Stimulated activated CD8-positive, alpha-beta memory T cell treated with anti-CD3 and anti-CD28 coated beads, Interleukin-15, amount 100 ng/mL, for 1 hour (primary cell): ENCODE measurements at regions not wholly inside any gene's neighbourhood (a gene's known extent, or its start where the extent isn't known, plus 50 kb on each side); places are given as distances from the start of the nearest gene placed in this dataset.

Experiments
- DNase-seq: peaks from one replicate; pipeline ENCODE4 v3.0.0-alpha.2; 2020; ENCODE audit warnings: low read depth

- DNase-seq: no peak
These were observed 389.7 kb downstream of the KDM5D start for GRCh38 chrY:19354857-19355173.

GRCh38 chrY:19354061-19354856 is 390.3 kb downstream of the KDM5D start:
- DNase-seq: no peak

GRCh38 chrY:19351616-19352015 is 392.9 kb downstream of the KDM5D start:
- no peak for DNase-seq

DNA sequence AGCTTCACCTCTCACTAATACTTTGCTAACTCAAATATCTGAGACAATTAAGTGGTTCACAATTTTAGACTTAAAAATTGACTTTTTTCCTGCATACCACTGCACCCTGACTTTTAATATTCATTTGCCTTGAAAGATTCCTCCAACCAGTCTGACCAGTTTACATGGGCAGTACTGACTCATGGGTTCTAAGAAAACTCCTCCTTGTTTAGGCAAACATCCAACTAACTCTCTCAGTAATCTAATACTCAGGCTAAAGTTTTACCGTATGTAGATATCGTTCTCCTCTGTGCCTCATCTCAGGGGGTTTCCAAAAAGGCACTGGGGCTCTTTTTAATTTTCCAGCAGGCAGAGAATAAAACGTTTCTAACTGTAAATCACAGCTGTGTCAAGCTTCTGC is 422.8 kb downstream of the KDM5D start:
- DNase-seq: no peak

GRCh38 chrY:19319135-19319534 is 425.4 kb downstream of the KDM5D start:
- DNase-seq: no peak

GRCh38 chrY:19317271-19317987 is 427.1 kb downstream of the KDM5D start:
- no peak for DNase-seq

DNA sequence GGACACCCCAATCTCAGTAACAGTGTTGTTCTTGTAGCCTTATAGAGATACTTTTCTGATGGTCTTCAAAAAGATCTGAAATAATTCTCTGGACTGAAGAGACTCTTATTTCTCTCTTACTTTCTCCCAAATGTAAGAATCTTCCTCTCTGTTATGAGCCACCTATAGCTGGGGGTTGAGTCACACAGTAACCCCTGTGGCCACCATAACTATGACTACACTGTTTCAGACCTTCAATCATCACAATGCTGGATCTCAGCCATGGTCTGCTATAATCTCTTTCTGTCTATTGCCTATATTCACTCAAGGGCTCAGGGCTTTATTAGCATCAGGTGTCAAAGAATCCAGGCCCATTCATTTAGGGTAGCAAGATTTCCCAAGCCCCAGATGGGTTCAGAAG is 436.9 kb downstream of the KDM5D start:
- no peak for DNase-seq

DNA sequence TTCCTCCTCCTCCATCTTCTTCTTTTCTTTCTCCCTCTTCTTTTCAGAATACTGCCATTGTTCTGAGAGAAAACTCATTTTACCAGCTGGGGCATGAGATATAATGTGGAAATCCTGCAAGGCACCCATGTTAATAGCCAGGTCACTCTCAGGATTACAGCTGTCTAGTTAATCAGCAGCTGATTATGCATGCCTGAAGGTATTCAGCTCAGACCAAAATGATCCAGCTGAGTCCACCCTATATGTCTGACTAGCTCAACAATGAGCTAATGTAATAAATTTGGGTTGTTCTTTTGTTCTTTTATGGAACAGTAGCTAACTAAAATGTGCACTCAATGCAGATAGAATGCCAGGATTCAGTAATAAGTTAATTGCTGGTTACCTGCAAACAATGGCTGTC is 441.4 kb downstream of the KDM5D start:
- no peak for DNase-seq

DNA sequence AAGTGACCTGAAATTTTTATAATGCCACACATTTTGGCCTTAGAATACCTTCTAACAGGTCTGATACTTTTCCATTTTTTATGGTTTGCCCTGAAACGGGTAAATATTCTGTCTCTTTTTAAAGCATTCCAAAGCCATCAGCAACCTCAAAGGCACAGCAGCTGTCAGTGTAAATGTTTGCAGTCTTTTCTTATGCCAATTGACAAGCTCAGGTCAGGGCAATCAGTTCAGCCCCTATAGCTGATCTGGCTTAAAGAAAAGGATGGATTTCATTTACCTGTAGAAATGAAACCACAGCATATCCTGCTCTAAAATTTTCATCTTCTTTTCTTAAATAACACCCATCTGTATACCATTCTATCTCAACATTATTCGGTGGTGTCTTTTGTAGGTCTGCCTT is 453.6 kb downstream of the KDM5D start:
- no peak for DNase-seq

DNA sequence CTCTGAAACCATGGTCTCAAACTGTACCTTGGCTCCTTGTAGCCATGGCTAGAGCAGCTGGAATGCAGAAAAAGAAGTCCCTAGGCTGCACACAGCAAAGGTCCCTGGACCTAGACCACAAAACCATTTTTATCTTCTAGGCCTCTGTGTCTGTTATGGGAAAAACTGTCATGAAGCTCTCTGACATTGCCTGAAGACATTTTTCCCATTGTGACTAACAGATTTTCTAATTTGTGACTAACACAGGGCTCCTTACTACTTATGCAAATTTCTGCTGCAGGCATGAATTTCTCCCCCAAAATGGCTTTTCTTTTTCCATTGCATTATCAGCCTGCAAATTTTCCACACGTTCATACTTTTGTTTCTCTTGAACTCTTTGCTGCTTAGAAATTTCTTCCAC is 470.4 kb downstream of the KDM5D start:
- DNase-seq: no peak

DNA sequence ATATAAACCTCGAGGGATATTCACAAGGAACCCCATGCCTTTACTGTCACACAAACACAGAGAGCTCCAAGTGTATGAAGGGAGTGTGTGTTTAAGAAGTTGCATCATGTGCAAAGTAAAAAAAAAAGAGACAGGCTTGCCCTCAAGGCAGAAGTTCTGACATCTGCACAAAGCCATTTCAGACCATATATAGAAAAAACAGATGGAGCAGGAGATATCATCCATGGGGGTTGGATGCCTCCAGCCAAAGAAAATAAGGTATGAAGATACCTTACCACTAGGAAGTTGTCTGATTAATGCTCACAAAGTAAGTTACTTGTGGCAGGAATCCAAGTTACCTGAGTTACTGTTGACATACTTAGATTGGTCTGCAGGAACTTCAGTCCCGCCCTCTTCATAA is 476.2 kb downstream of the KDM5D start:
- no peak for DNase-seq

DNA sequence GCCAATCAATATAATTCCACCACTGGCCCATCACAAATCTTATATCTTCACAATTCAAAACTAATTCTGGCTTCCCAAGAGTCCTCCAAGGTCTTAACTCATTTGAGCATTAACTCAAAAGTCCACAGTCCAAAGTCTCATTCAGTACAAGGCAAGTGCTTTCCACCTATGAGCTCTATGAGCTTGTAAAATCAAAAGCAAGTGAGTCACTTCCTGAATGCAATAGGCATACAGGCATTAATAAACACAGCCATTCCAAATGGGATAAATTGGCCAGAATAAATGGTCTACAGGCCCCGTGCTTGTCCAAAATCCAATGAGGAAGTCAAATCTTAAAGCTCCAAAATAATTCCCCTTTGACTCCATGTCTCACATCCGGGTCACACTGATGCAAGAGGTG is 479.1 kb downstream of the KDM5D start:
- DNase-seq: no peak

DNA sequence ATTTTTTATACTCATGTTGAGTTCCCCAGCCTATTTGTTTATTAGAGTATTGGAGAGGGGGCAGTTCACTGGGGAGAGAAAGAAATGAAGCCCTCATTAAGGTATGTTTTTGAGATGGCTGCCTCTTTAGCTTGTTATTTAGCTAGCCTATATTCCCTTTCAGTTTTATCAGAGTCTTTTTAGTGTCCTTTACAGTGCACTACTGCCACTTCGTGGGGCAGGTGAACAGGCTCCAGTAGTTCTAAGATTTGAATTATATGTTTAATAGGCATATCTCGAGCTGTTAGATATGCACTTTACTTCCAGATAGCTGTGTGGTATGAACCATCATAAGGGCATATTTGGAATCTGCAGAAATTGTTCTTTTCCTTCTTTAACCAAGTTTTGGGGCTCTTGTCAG is 482.2 kb downstream of the KDM5D start:
- DNase-seq: no peak

- DNase-seq: peak; percentile 9
These were observed 458.9 kb upstream of the HSFY2 start for GRCh38 chrY:19232276-19232994.

- no peak for DNase-seq
These were observed 447.2 kb upstream of the HSFY2 start for GRCh38 chrY:19220784-19221183.

DNA sequence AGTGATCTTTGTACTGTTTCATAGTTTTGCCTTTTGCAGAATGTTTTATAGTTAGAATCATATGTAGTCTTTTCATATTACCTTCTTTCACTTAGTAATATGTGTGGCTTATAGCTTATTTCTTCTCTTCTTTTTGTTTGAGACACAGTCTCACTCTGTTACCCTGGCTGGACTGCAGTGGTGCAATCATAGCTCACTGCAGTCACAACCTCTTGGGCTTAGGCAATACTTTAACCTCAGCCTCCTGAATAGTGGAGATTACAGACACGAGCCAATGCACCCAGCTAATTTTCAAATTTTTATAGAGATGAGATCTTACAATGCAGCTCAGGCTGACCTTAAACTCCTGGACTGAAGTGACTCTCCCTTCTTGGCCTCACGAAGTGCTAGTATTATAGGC is 435.4 kb upstream of the HSFY2 start:
- DNase-seq: no peak

- DNase-seq: no peak
These were observed 433.5 kb upstream of the HSFY2 start for GRCh38 chrY:19207048-19207447.

- DNase-seq: no peak
These were observed 407.3 kb upstream of the HSFY2 start for GRCh38 chrY:19180824-19181223.

DNA sequence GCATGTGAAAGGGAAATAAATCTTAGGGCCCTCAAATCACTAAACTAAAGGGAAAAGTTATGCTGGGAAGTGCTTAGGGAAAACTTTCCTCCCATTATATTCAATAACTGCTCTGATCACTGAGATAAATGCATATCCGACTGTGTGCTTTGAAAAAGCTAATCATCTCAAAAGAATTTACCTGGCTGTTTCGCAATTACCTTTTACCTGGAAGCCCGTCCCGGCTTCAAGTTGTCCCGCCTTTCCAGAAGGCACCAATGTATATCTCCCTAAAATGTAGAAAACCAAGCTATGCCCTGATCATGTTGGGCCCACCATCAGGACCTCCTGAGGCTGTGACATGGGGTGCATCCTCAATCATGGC is 394.6 kb upstream of the HSFY2 start:
- no peak for DNase-seq

GRCh38 chrY:19167319-19168201 is 394.0 kb upstream of the HSFY2 start:
- DNase-seq: no peak

DNA sequence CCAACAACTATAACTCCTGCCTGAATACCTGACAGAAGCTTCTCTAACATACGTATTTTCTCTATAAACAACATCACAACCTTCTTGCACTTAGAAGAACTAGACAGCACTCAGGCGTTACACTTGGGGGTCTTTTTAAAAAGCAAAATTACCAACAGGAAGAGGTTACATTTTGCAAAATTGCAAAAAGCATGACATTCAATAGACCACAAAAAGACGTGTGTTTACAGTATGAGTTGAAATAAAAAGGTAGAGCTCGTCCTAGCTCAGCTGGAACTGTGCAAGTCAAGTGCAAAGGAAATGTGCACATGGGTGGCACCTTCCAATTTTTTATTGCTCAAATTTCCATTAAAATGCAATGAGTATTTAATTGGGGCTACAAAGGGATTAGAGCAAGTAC is 375.2 kb upstream of the HSFY2 start:
- DNase-seq: no peak

- DNase-seq: no peak
These were observed 372.8 kb upstream of the HSFY2 start for GRCh38 chrY:19146296-19146695.
